ENCODE measurements at regions not wholly inside any gene's neighbourhood (a gene's known extent, or its start where the extent isn't known, plus 50 kb on each side); places are given as distances from the start of the nearest gene placed in this dataset.

DNA sequence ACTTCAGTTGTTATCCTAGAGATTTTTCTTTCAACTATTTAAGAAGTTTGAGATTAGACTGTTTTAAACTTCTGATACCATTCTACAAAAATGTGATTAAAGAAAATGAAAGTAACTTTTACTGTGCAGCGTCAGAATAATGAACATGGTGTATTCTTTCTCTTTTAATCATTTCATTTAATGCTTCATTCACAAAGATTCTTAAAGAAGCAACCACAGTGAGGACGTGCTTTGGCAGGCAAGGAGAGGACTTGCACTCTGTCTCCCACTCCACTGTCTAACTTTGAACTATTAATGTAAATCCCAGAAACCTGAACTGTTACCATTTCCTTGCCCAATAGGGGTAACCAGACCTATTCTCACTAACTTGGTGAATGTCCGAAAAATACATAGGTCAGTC lies 137.0 kb downstream of the KCNRG start:
- H3K4me1 ChIP-seq (ENCODE audit: insufficient read depth, low read length): peaks cover 8% of the 10 kb centered on the region; the same call in 1 of the 2 replicates
- H3K36me3 ChIP-seq (ENCODE audit: insufficient read depth, low read depth, low read length): no peaks in the 10 kb centered on the region
- no peak overlapping the region for H3K9ac ChIP-seq (ENCODE audit: low read depth, low read length)
- H3K4me3 ChIP-seq (ENCODE audit: low read length): no peak overlapping the region
- no peaks in the 10 kb centered on the region for H3K27me3 ChIP-seq (ENCODE audit: insufficient read depth, low read length)
- no peaks in the 10 kb centered on the region for H3K9me3 ChIP-seq (ENCODE audit: insufficient read depth, low read depth, low read length)
- no peak overlapping the region for H3K27ac ChIP-seq (ENCODE audit: low read length)

GRCh38 chr13:50152655-50153309 lies 137.5 kb downstream of the KCNRG start:
- no peaks in the 10 kb centered on the region for H3K36me3 ChIP-seq (ENCODE audit: insufficient read depth, low read depth, low read length)
- H3K4me3 ChIP-seq (ENCODE audit: low read length): no peak overlapping the region
- peaks cover 8% of the 10 kb centered on the region; the same call in 1 of the 2 replicates for H3K4me1 ChIP-seq (ENCODE audit: insufficient read depth, low read length)
- no peaks in the 10 kb centered on the region for H3K9me3 ChIP-seq (ENCODE audit: insufficient read depth, low read depth, low read length)
- no peaks in the 10 kb centered on the region for H3K27me3 ChIP-seq (ENCODE audit: insufficient read depth, low read length)
- H3K27ac ChIP-seq (ENCODE audit: low read length): no peak overlapping the region
- H3K9ac ChIP-seq (ENCODE audit: low read depth, low read length): no peak overlapping the region

- no peak overlapping the region for H3K4me3 ChIP-seq (ENCODE audit: low read length)
- H3K36me3 ChIP-seq (ENCODE audit: insufficient read depth, low read depth, low read length): no peaks in the 10 kb centered on the region
- no peak overlapping the region for H3K27ac ChIP-seq (ENCODE audit: low read length)
- H3K27me3 ChIP-seq (ENCODE audit: insufficient read depth, low read length): no peaks in the 10 kb centered on the region
- no peaks in the 10 kb centered on the region for H3K9me3 ChIP-seq (ENCODE audit: insufficient read depth, low read depth, low read length)
- H3K4me1 ChIP-seq (ENCODE audit: insufficient read depth, low read length): peaks cover 8% of the 10 kb centered on the region; the same call in 1 of the 2 replicates
- H3K9ac ChIP-seq (ENCODE audit: low read depth, low read length): no peak overlapping the region
Measured at GRCh38 chr13:50153401-50153800, 138.2 kb downstream of the KCNRG start.

DNA sequence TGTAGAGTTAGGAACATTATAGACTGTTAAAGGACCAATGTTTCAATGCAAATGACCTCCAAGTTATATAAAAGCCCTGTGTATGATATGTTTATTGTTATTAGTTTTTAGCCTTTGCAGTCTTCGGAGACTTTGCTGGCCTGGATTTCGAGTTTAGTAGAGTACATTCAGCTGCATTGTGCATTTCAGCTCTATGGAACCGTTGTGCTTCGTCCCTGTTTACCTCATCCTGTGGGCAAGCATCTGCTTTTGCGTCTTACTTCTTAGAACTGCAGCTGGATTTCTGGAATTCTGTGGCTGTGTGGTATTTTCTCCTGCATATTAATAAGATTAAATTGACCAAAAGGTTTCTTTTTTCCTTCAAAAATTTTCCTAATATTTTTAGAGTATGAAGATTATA lies 138.6 kb downstream of the KCNRG start:
- H3K36me3 ChIP-seq (ENCODE audit: insufficient read depth, low read depth, low read length): no peaks in the 10 kb centered on the region
- H3K27ac ChIP-seq (ENCODE audit: low read length): no peak overlapping the region
- H3K9me3 ChIP-seq (ENCODE audit: insufficient read depth, low read depth, low read length): no peaks in the 10 kb centered on the region
- no peaks in the 10 kb centered on the region for H3K27me3 ChIP-seq (ENCODE audit: insufficient read depth, low read length)
- no peak overlapping the region for H3K4me3 ChIP-seq (ENCODE audit: low read length)
- H3K4me1 ChIP-seq (ENCODE audit: insufficient read depth, low read length): peaks cover 8% of the 10 kb centered on the region; the same call in 1 of the 2 replicates
- no peak overlapping the region for H3K9ac ChIP-seq (ENCODE audit: low read depth, low read length)

DNA sequence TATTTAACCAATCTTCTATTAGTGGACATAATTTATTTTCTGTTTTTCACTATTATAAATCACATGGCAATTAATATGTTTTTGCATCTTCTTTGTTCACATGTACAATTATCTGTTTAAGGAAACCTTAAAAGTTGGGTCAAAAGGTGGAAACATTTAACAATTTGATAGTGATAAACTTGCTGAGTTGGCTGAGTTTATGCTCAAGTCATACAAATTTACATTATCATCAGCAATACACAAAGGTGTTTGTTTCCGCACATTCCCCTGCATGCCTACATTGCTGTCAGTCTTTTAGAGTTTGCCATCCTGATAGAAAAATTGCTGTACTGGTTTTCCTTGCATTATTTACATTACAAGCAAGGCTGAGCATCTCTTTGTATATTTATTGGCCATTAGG lies 139.5 kb downstream of the KCNRG start:
- Histone ChIP-seq H3K9me3 (ENCODE audit: insufficient read depth, low read depth, low read length) (no peaks in the 10 kb centered on the region), H3K27ac (ENCODE audit: low read length) (no peak overlapping the region), H3K4me1 (ENCODE audit: insufficient read depth, low read length) (peaks cover under 1% of the 10 kb centered on the region; the same call in 1 of the 2 replicates)

GRCh38 chr13:50156140-50156539 lies 140.9 kb downstream of the KCNRG start:
- H3K9me3 ChIP-seq (ENCODE audit: insufficient read depth, low read depth, low read length): no peaks in the 10 kb centered on the region
- no peaks in the 10 kb centered on the region for H3K4me1 ChIP-seq (ENCODE audit: insufficient read depth, low read length)
- H3K9ac ChIP-seq (ENCODE audit: low read depth, low read length): no peak overlapping the region
- no peaks in the 10 kb centered on the region for H3K36me3 ChIP-seq (ENCODE audit: insufficient read depth, low read depth, low read length)
- no peak overlapping the region for H3K27ac ChIP-seq (ENCODE audit: low read length)
- H3K27me3 ChIP-seq (ENCODE audit: insufficient read depth, low read length): no peaks in the 10 kb centered on the region
- no peak overlapping the region for H3K4me3 ChIP-seq (ENCODE audit: low read length)

More for the DNA sequence above, 139.5 kb downstream of the KCNRG start:
- H3K9ac ChIP-seq (ENCODE audit: low read depth, low read length): no peak overlapping the region
- no peaks in the 10 kb centered on the region for H3K36me3 ChIP-seq (ENCODE audit: insufficient read depth, low read depth, low read length)
- no peak overlapping the region for H3K4me3 ChIP-seq (ENCODE audit: low read length)
- no peaks in the 10 kb centered on the region for H3K27me3 ChIP-seq (ENCODE audit: insufficient read depth, low read length)

GRCh38 chr13:50156561-50157127 lies 141.4 kb downstream of the KCNRG start:
- Histone ChIP-seq H3K9me3 (ENCODE audit: insufficient read depth, low read depth, low read length) (no peaks in the 10 kb centered on the region), H3K9ac (ENCODE audit: low read depth, low read length) (no peak overlapping the region), H3K4me1 (ENCODE audit: insufficient read depth, low read length) (no peaks in the 10 kb centered on the region), H3K36me3 (ENCODE audit: insufficient read depth, low read depth, low read length) (no peaks in the 10 kb centered on the region), H3K27ac (ENCODE audit: low read length) (no peak overlapping the region), H3K4me3 (ENCODE audit: low read length) (no peak overlapping the region), H3K27me3 (ENCODE audit: insufficient read depth, low read length) (no peaks in the 10 kb centered on the region)

GRCh38 chr13:50158385-50159165 lies 143.3 kb downstream of the KCNRG start:
- Histone ChIP-seq H3K4me3 (ENCODE audit: low read length) (no peak overlapping the region), H3K36me3 (ENCODE audit: insufficient read depth, low read depth, low read length) (no peaks in the 10 kb centered on the region)

GRCh38 chr13:50159607-50160006 lies 144.4 kb downstream of the KCNRG start:
- Histone ChIP-seq H3K9me3 (ENCODE audit: insufficient read depth, low read depth, low read length) (no peaks in the 10 kb centered on the region), H3K4me1 (ENCODE audit: insufficient read depth, low read length) (peaks cover 7% of the 10 kb centered on the region; the same call in 1 of the 2 replicates), H3K4me3 (ENCODE audit: low read length) (no peak overlapping the region), H3K27me3 (ENCODE audit: insufficient read depth, low read length) (no peaks in the 10 kb centered on the region), H3K27ac (ENCODE audit: low read length) (no peak overlapping the region), H3K9ac (ENCODE audit: low read depth, low read length) (no peak overlapping the region), H3K36me3 (ENCODE audit: insufficient read depth, low read depth, low read length) (no peaks in the 10 kb centered on the region)

More at GRCh38 chr13:50158385-50159165, 143.3 kb downstream of the KCNRG start:
- H3K9ac ChIP-seq (ENCODE audit: low read depth, low read length): no peak overlapping the region
- H3K9me3 ChIP-seq (ENCODE audit: insufficient read depth, low read depth, low read length): no peaks in the 10 kb centered on the region
- H3K27me3 ChIP-seq (ENCODE audit: insufficient read depth, low read length): no peaks in the 10 kb centered on the region
- H3K4me1 ChIP-seq (ENCODE audit: insufficient read depth, low read length): peaks cover 7% of the 10 kb centered on the region; the same call in 1 of the 2 replicates
- H3K27ac ChIP-seq (ENCODE audit: low read length): no peak overlapping the region

- Histone ChIP-seq H3K36me3 (ENCODE audit: insufficient read depth, low read depth, low read length) (no peaks in the 10 kb centered on the region), H3K9ac (ENCODE audit: low read depth, low read length) (no peak overlapping the region), H3K4me1 (ENCODE audit: insufficient read depth, low read length) (peaks cover 7% of the 10 kb centered on the region; the same call in 1 of the 2 replicates), H3K27ac (ENCODE audit: low read length) (no peak overlapping the region), H3K4me3 (ENCODE audit: low read length) (no peak overlapping the region), H3K27me3 (ENCODE audit: insufficient read depth, low read length) (no peaks in the 10 kb centered on the region), H3K9me3 (ENCODE audit: insufficient read depth, low read depth, low read length) (no peaks in the 10 kb centered on the region)
Measured at GRCh38 chr13:50161052-50161451, 145.8 kb downstream of the KCNRG start.

DNA sequence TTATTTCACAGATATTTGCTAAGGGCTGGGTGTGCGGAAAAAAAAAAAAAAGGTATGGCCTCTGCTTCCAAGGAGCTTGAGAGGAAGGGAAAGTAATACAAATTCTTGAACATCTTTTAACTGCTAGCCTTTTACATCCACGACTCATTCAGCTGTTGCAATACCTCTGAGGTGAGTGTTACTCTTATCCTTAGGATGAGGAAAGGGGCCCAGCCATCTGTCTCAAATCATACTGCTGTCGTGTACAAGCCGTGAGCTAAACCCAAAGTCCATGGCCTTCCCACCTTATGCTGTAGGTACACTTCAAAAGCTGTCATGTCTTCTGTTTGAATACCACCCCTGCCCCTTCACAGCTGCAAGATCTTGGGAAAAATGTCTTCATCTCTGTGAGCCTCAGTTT lies 146.8 kb downstream of the KCNRG start:
- Histone ChIP-seq H3K9me3 (ENCODE audit: insufficient read depth, low read depth, low read length) (no peaks in the 10 kb centered on the region), H3K4me1 (ENCODE audit: insufficient read depth, low read length) (peaks cover 7% of the 10 kb centered on the region; the same call in 1 of the 2 replicates), H3K27me3 (ENCODE audit: insufficient read depth, low read length) (no peaks in the 10 kb centered on the region), H3K9ac (ENCODE audit: low read depth, low read length) (no peak overlapping the region), H3K36me3 (ENCODE audit: insufficient read depth, low read depth, low read length) (no peaks in the 10 kb centered on the region), H3K4me3 (ENCODE audit: low read length) (no peak overlapping the region), H3K27ac (ENCODE audit: low read length) (no peak overlapping the region)

All from iPS-20b (cell line).